HCT116 (cell line): ENCODE measurements at regions not wholly inside any gene's neighbourhood (a gene's known extent, or its start where the extent isn't known, plus 50 kb on each side); places are given as distances from the start of the nearest gene placed in this dataset.

Source experiments
- ATAC-seq: fragments of 200-7000 bp; cut with Tn5 transposase; 2 replicates; pipeline ENCODE4 v1.9.1; 2020; ENCODE audit warnings: mild to moderate bottlenecking, moderate library complexity
- BruUV-seq: library from RNA; stranded (reverse); fragments of 400-500 nt; replicated peaks from 2 replicates; lab custom pipeline; 2021; lab: Mats Ljungman, UMichigan
- CTCF ChIA-PET: fragments of 300-600 bp; sonication (Branson Sonifier 250); formaldehyde crosslinking; loops from one replicate; lab custom pipeline; 2021; ENCODE audit warnings: antibody characterized with exemption; lab: Charles Lee
- POLR2A ChIA-PET: fragments of 300-600, 350-600 bp; sonication (Branson Sonifier 250); formaldehyde crosslinking; loops from one replicate; lab custom pipeline; 2021; ENCODE audit warnings: antibody characterized with exemption; lab: Charles Lee
- RAD21 ChIA-PET, 2 experiments: fragments of 300-600 bp; sonication (Branson Sonifier 250); formaldehyde crosslinking; loops; one replicate each; lab custom pipeline; 2023; ENCODE audit warnings: low total read pairs in 2 of 2; ENCODE audit not compliant: uncharacterized antibody in 2 of 2, unreplicated experiment in 2 of 2, low non-redundant PET in 1 of 2; lab: Charles Lee
- DNase-seq: peaks from one replicate; pipeline ENCODE4 v3.0.0-alpha.2; 2010; ENCODE audit warnings: low read depth, low spot score
- H2AFZ ChIP-seq: fragments of 200-600 bp; shearing (Covaris generic), sonication (generic); 2 replicates; pipeline ENCODE4 v1.6.1; 2017; ENCODE audit warnings: low read depth, mixed run types, mixed read lengths, antibody characterized with exemption, low read length; ENCODE audit not compliant: poor library complexity, severe bottlenecking
- H3K27ac ChIP-seq: 2 replicates; pipeline ENCODE4 v1.5.1; 2012; ENCODE audit warnings: low read depth, low read length
- H3K27me3 ChIP-seq: fragments of 200-600 bp; sonication (generic); 2 replicates; pipeline ENCODE4 v1.6.1; 2016; ENCODE audit warnings: mixed run types, low read length, mixed read lengths; ENCODE audit not compliant: insufficient read depth
- H3K36me3 ChIP-seq, 2 experiments: fragments of 200-500 bp in 1 of 2; fragments of 200-600 bp in 1 of 2; sonication (Bioruptor generic) in 1 of 2; sonication (generic) in 1 of 2; 2 replicates each; pipeline versions ENCODE4 v1.5.1 to v1.6.1; 2014 to 2016; ENCODE audit warnings: low read length in 2 of 2, inconsistent platforms in 1 of 2, mixed read lengths in 1 of 2, mixed run types in 1 of 2; ENCODE audit not compliant: insufficient read depth in 2 of 2, control insufficient read depth in 1 of 2
- H3K4me1 ChIP-seq, 2 experiments: fragments of 200-600 bp in 1 of 2; sonication (generic) in 1 of 2; 2 replicates each; pipeline versions ENCODE4 v1.5.1 to v1.6.1; 2012 to 2017; ENCODE audit warnings: low read length in 2 of 2, inconsistent platforms in 1 of 2, mild to moderate bottlenecking in 1 of 2, mixed read lengths in 1 of 2, mixed run types in 1 of 2, moderate library complexity in 1 of 2; ENCODE audit not compliant: insufficient read depth in 2 of 2, control insufficient read depth in 1 of 2
- H3K4me2 ChIP-seq: fragments of 200-600 bp; sonication (generic); 2 replicates; pipeline ENCODE4 v1.6.1; 2017; ENCODE audit warnings: mixed run types, low read length, mixed read lengths
- H3K4me3 ChIP-seq, 2 experiments: fragments of 200-600 bp in 1 of 2; sonication (generic) in 1 of 2; replicated peaks in 1 of 2; 2 replicates each; pipeline ENCODE4 v1.5.1; 2011 to 2016; ENCODE audit warnings: low read length in 2 of 2, control low read depth in 1 of 2, low read depth in 1 of 2, mild to moderate bottlenecking in 1 of 2, mixed read lengths in 1 of 2, mixed run types in 1 of 2
- H3K79me2 ChIP-seq: fragments of 200-600 bp; sonication (generic); 2 replicates; pipeline ENCODE4 v1.6.1; 2017; ENCODE audit warnings: mild to moderate bottlenecking, mixed run types, low read length, moderate library complexity, mixed read lengths; ENCODE audit not compliant: insufficient read depth
- H3K9ac ChIP-seq: fragments of 200-600 bp; sonication (generic); 2 replicates; pipeline ENCODE4 v1.6.1; 2016; ENCODE audit warnings: low read length, mixed read lengths
- H3K9me2 ChIP-seq: fragments of 200-600 bp; sonication (generic), shearing (Covaris generic); 2 replicates; pipeline ENCODE4 v1.6.1; 2017; ENCODE audit warnings: mixed run types, mild to moderate bottlenecking, moderate library complexity; ENCODE audit not compliant: insufficient read depth
- H3K9me3 ChIP-seq, 2 experiments: fragments of 200-500 bp in 1 of 2; fragments of 200-600 bp in 1 of 2; sonication (Bioruptor generic) in 1 of 2; sonication (generic) in 1 of 2; 2 replicates each; pipeline ENCODE4 v1.6.1; 2014 to 2017; ENCODE audit warnings: low read length in 2 of 2, mixed read lengths in 2 of 2, inconsistent platforms in 1 of 2, low read depth in 1 of 2, mild to moderate bottlenecking in 1 of 2, mixed run types in 1 of 2, moderate library complexity in 1 of 2; ENCODE audit not compliant: control insufficient read depth in 1 of 2, insufficient read depth in 1 of 2
- H4K20me1 ChIP-seq: fragments of 200-600 bp; sonication (generic), shearing (Covaris generic); 2 replicates; pipeline ENCODE4 v1.6.1; 2017; ENCODE audit warnings: mixed run types, mild to moderate bottlenecking, moderate library complexity; ENCODE audit not compliant: insufficient read depth
- CEBPB ChIP-seq: IDR thresholded peaks from 2 replicates; pipeline ENCODE4 v1.6.1; 2012; ENCODE audit warnings: low read depth
- EZH2 ChIP-seq: fragments of 200-600 bp; sonication (generic); IDR thresholded peaks from 2 replicates; pipeline ENCODE4 v1.6.1; 2017; ENCODE audit warnings: antibody characterized with exemption, mixed run types
- POLR2AphosphoS5 ChIP-seq: IDR thresholded peaks from 2 replicates; pipeline ENCODE4 v1.6.1; 2011; ENCODE audit warnings: mild to moderate bottlenecking, low read depth, low read length, moderate library complexity
- SP1 ChIP-seq: IDR thresholded peaks from 2 replicates; pipeline ENCODE4 v1.6.1; 2012; ENCODE audit warnings: low read depth
- SRF ChIP-seq: IDR thresholded peaks from 2 replicates; pipeline ENCODE4 v1.6.1; 2012; ENCODE audit warnings: low read depth
- ZBTB33 ChIP-seq: IDR thresholded peaks from 2 replicates; pipeline ENCODE4 v1.6.1; 2011; ENCODE audit warnings: mild to moderate bottlenecking, low read length, moderate library complexity; ENCODE audit not compliant: insufficient replicate concordance; ENCODE audit errors: extremely low read depth
- ZFX ChIP-seq: fragments of 450-650 bp; IDR thresholded peaks from 2 replicates; pipeline ENCODE4 v1.6.1; 2017
- ZNF274 ChIP-seq: fragments of 200-500 bp; sonication (Bioruptor generic); IDR thresholded peaks from 2 replicates; pipeline ENCODE4 v1.6.1; 2014; ENCODE audit warnings: mild to moderate bottlenecking, low read depth, low read length, inconsistent platforms
- intact Hi-C: fragments of 100-400 bp; cut with micrococcal nuclease; formaldehyde crosslinking; loops from 2 replicates; pipeline ENCODE4 v1.10.0; 2022
- TF ChIP-seq, protein P1 (sequence below): IDR thresholded peaks from 2 replicates; pipeline ENCODE4 v1.6.1; 2012; ENCODE audit warnings: low read depth
- TF ChIP-seq, protein P2 (sequence below), 3 experiments: fragments of 200-600 bp in 1 of 3; sonication (generic) in 1 of 3; IDR thresholded peaks in 2 of 3; conservative IDR thresholded peaks in 1 of 3; 2 replicates each; pipeline ENCODE4 v1.5.1; 2012 to 2017; ENCODE audit warnings: low read depth in 2 of 3, low read length in 2 of 3, antibody characterized with exemption in 1 of 3, borderline replicate concordance in 1 of 3, control low read depth in 1 of 3, mild to moderate bottlenecking in 1 of 3, mixed read lengths in 1 of 3, mixed run types in 1 of 3, moderate library complexity in 1 of 3; ENCODE audit not compliant: insufficient read depth in 1 of 3

GRCh38 chr13:76693086-76693485 lies 193.1 kb downstream of the KCTD12 start:
- no peak for DNase-seq
- Histone ChIP-seq H3K27ac (no peak overlapping the region), H3K9me3 (no peaks in the 10 kb centered on the region), H4K20me1 (no peaks in the 10 kb centered on the region)
- no TSS peak for BruUV-seq
- ChIA-PET RAD21 (no interaction called here), POLR2A (no interaction called here), CTCF (no interaction called here)
- intact Hi-C loops, result no loop called here
- TF ChIP-seq ZNF274 (no peak), SP1 (no peak), POLR2AphosphoS5 (no peak)
- TF ChIP-seq, all 23 proteins: peak for 0
- H2AFZ ChIP-seq, result no peak overlapping the region
- no peaks in the 10 kb centered on the region for H3K79me2 ChIP-seq
- no peaks in the 10 kb centered on the region for H3K36me3 ChIP-seq
- no peak for ATAC-seq
- no peaks in the 10 kb centered on the region for H3K4me1 ChIP-seq
- no peaks in the 10 kb centered on the region for H3K27me3 ChIP-seq
- H3K9me2 ChIP-seq, result no peaks in the 10 kb centered on the region
- H3K4me3 ChIP-seq, result no peak overlapping the region
- H3K9ac ChIP-seq, result no peak overlapping the region
- H3K4me2 ChIP-seq, result no peak overlapping the region

DNA sequence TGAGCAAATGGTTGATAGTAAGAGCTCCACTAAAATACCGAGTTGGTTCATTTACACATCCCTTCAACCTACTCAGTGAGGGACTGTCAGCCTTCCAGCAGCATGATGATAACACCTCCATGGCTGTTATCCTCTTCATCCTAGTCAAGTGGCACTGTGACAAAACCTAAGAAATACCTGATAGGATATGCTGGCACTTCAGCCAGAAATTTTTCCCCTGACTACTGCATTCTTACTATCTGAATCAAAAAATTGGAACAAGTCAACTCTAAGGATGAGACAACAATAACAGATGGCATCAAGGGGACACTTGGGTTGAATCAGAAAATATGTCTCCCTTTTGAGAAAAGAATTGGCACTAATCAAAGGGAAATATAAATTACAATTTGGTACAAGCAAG lies 193.9 kb downstream of the KCTD12 start:
- no TSS peak for BruUV-seq
- H3K9me2 ChIP-seq, result no peaks in the 10 kb centered on the region
- POLR2A ChIA-PET, result no interaction called here
- H3K4me1 ChIP-seq, result no peaks in the 10 kb centered on the region
- DNase-seq (no peak), ATAC-seq (no peak)
- H3K9me3 ChIP-seq, result no peaks in the 10 kb centered on the region
- H4K20me1 ChIP-seq, result no peaks in the 10 kb centered on the region
- no peaks in the 10 kb centered on the region for H3K27me3 ChIP-seq
- TF ChIP-seq POLR2AphosphoS5 (no peak), EZH2 (no peak), SRF (no peak), CEBPB (no peak), ZFX (no peak), ZBTB33 (no peak)
- TF ChIP-seq, protein P1, sequence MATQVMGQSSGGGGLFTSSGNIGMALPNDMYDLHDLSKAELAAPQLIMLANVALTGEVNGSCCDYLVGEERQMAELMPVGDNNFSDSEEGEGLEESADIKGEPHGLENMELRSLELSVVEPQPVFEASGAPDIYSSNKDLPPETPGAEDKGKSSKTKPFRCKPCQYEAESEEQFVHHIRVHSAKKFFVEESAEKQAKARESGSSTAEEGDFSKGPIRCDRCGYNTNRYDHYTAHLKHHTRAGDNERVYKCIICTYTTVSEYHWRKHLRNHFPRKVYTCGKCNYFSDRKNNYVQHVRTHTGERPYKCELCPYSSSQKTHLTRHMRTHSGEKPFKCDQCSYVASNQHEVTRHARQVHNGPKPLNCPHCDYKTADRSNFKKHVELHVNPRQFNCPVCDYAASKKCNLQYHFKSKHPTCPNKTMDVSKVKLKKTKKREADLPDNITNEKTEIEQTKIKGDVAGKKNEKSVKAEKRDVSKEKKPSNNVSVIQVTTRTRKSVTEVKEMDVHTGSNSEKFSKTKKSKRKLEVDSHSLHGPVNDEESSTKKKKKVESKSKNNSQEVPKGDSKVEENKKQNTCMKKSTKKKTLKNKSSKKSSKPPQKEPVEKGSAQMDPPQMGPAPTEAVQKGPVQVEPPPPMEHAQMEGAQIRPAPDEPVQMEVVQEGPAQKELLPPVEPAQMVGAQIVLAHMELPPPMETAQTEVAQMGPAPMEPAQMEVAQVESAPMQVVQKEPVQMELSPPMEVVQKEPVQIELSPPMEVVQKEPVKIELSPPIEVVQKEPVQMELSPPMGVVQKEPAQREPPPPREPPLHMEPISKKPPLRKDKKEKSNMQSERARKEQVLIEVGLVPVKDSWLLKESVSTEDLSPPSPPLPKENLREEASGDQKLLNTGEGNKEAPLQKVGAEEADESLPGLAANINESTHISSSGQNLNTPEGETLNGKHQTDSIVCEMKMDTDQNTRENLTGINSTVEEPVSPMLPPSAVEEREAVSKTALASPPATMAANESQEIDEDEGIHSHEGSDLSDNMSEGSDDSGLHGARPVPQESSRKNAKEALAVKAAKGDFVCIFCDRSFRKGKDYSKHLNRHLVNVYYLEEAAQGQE, result no peak
- TF ChIP-seq, protein P2, sequence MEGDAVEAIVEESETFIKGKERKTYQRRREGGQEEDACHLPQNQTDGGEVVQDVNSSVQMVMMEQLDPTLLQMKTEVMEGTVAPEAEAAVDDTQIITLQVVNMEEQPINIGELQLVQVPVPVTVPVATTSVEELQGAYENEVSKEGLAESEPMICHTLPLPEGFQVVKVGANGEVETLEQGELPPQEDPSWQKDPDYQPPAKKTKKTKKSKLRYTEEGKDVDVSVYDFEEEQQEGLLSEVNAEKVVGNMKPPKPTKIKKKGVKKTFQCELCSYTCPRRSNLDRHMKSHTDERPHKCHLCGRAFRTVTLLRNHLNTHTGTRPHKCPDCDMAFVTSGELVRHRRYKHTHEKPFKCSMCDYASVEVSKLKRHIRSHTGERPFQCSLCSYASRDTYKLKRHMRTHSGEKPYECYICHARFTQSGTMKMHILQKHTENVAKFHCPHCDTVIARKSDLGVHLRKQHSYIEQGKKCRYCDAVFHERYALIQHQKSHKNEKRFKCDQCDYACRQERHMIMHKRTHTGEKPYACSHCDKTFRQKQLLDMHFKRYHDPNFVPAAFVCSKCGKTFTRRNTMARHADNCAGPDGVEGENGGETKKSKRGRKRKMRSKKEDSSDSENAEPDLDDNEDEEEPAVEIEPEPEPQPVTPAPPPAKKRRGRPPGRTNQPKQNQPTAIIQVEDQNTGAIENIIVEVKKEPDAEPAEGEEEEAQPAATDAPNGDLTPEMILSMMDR (IDR thresholded peaks at IDR 0.05 in 2 of 3, conservative IDR thresholded peaks at IDR 0.05 in 1 of 3; ENCODE audit: borderline replicate concordance in 1 of 3, insufficient read depth in 1 of 3, low read depth in 2 of 3, low read length in 2 of 3), result no peak
- TF ChIP-seq, all 23 proteins: peak for 0
- RAD21 ChIA-PET, result no interaction called here
- CTCF ChIA-PET, result no interaction called here
- H3K79me2 ChIP-seq, result no peaks in the 10 kb centered on the region
- H3K4me3 ChIP-seq, result no peak overlapping the region
- no peak overlapping the region for H3K4me2 ChIP-seq
- no peak overlapping the region for H3K27ac ChIP-seq
- intact Hi-C loops, result no loop called here
- no peaks in the 10 kb centered on the region for H3K36me3 ChIP-seq
- H2AFZ ChIP-seq, result no peak overlapping the region
- H3K9ac ChIP-seq, result no peak overlapping the region
